Activated naive CD4-positive, alpha-beta T cell treated with anti-CD3 and anti-CD28 coated beads, Interleukin-2, amount 50 U/mL, for 24 hours (primary cell): ENCODE measurements at regions not wholly inside any gene's neighbourhood (a gene's known extent, or its start where the extent isn't known, plus 50 kb on each side); places are given as distances from the start of the nearest gene placed in this dataset.

Experiments
- H3K27ac Mint-ChIP-seq: one replicate; pipeline ENCODE4 v1.8.0; 2021; ENCODE audit warnings: mild to moderate bottlenecking, mixed read lengths
- H3K27me3 Mint-ChIP-seq: one replicate; pipeline ENCODE4 v1.8.0; 2021; ENCODE audit warnings: mixed read lengths
- H3K36me3 Mint-ChIP-seq: one replicate; pipeline ENCODE4 v1.8.0; 2021; ENCODE audit warnings: mixed read lengths
- H3K4me1 Mint-ChIP-seq: one replicate; pipeline ENCODE4 v1.8.0; 2021; ENCODE audit warnings: mixed read lengths
- H3K4me3 Mint-ChIP-seq: one replicate; pipeline ENCODE4 v1.8.0; 2021; ENCODE audit warnings: mild to moderate bottlenecking, mixed read lengths
- H3K9me3 Mint-ChIP-seq: one replicate; pipeline ENCODE4 v1.8.0; 2021; ENCODE audit warnings: mixed read lengths

GRCh38 chr20:40442181-40442963, 246.7 kb downstream of the MAFB start:
- Mint-ChIP-seq H3K4me1 (no peaks in the 10 kb centered on the region), H3K4me3 (no peak overlapping the region), H3K9me3 (no peaks in the 10 kb centered on the region), H3K27ac (no peak overlapping the region), H3K36me3 (no peaks in the 10 kb centered on the region), H3K27me3 (no peaks in the 10 kb centered on the region)

GRCh38 chr20:40441771-40442170, 247.3 kb downstream of the MAFB start:
- Mint-ChIP-seq H3K9me3 (no peaks in the 10 kb centered on the region), H3K27ac (no peak overlapping the region), H3K4me1 (no peaks in the 10 kb centered on the region), H3K27me3 (no peaks in the 10 kb centered on the region), H3K36me3 (no peaks in the 10 kb centered on the region), H3K4me3 (no peak overlapping the region)

- Mint-ChIP-seq H3K4me3 (no peak overlapping the region), H3K9me3 (no peaks in the 10 kb centered on the region), H3K4me1 (no peaks in the 10 kb centered on the region), H3K36me3 (no peaks in the 10 kb centered on the region), H3K27ac (no peak overlapping the region), H3K27me3 (no peaks in the 10 kb centered on the region)
Observed at GRCh38 chr20:40438161-40438830, 250.7 kb downstream of the MAFB start.

- H3K27ac Mint-ChIP-seq: no peak overlapping the region
- no peaks in the 10 kb centered on the region for H3K9me3 Mint-ChIP-seq
- no peak overlapping the region for H3K4me3 Mint-ChIP-seq
- H3K36me3 Mint-ChIP-seq: no peaks in the 10 kb centered on the region
- no peaks in the 10 kb centered on the region for H3K4me1 Mint-ChIP-seq
- H3K27me3 Mint-ChIP-seq: peaks cover 2% of the 10 kb centered on the region
Observed at GRCh38 chr20:40436011-40436410, 253.0 kb downstream of the MAFB start.

- Mint-ChIP-seq H3K9me3 (no peaks in the 10 kb centered on the region), H3K4me3 (no peak overlapping the region), H3K36me3 (peaks cover 2% of the 10 kb centered on the region), H3K4me1 (no peaks in the 10 kb centered on the region), H3K27ac (no peak overlapping the region), H3K27me3 (peaks cover 6% of the 10 kb centered on the region)
Observed at GRCh38 chr20:40435146-40435895, 253.7 kb downstream of the MAFB start.

- Mint-ChIP-seq H3K9me3 (no peaks in the 10 kb centered on the region), H3K4me3 (no peak overlapping the region), H3K27me3 (peaks cover 6% of the 10 kb centered on the region), H3K27ac (no peak overlapping the region), H3K4me1 (no peaks in the 10 kb centered on the region), H3K36me3 (peaks cover 2% of the 10 kb centered on the region)
Observed at GRCh38 chr20:40434122-40434521, 254.9 kb downstream of the MAFB start.

GRCh38 chr20:40433341-40433861, 255.6 kb downstream of the MAFB start:
- no peak overlapping the region for H3K27ac Mint-ChIP-seq
- no peak overlapping the region for H3K4me3 Mint-ChIP-seq
- H3K27me3 Mint-ChIP-seq: peaks cover 6% of the 10 kb centered on the region
- H3K4me1 Mint-ChIP-seq: no peaks in the 10 kb centered on the region
- H3K9me3 Mint-ChIP-seq: no peaks in the 10 kb centered on the region
- peaks cover 2% of the 10 kb centered on the region for H3K36me3 Mint-ChIP-seq

GRCh38 chr20:40431611-40432010, 257.4 kb downstream of the MAFB start:
- Mint-ChIP-seq H3K4me1 (no peaks in the 10 kb centered on the region), H3K9me3 (no peaks in the 10 kb centered on the region), H3K36me3 (peaks cover 2% of the 10 kb centered on the region), H3K4me3 (no peak overlapping the region), H3K27ac (no peak overlapping the region), H3K27me3 (peaks cover 6% of the 10 kb centered on the region)

- peaks cover 6% of the 10 kb centered on the region for H3K27me3 Mint-ChIP-seq
Observed at GRCh38 chr20:40431112-40431511, 257.9 kb downstream of the MAFB start.

GRCh38 chr20:40427026-40427425, 262.0 kb downstream of the MAFB start:
- Mint-ChIP-seq H3K4me1 (no peaks in the 10 kb centered on the region), H3K9me3 (no peaks in the 10 kb centered on the region), H3K27me3 (peaks cover 6% of the 10 kb centered on the region), H3K27ac (no peak overlapping the region), H3K4me3 (no peak overlapping the region), H3K36me3 (peaks cover 2% of the 10 kb centered on the region)

More at GRCh38 chr20:40431112-40431511, 257.9 kb downstream of the MAFB start:
- Mint-ChIP-seq H3K4me3 (no peak overlapping the region), H3K4me1 (no peaks in the 10 kb centered on the region), H3K36me3 (peaks cover 2% of the 10 kb centered on the region), H3K27ac (peak overlapping the region; percentile 38), H3K9me3 (no peaks in the 10 kb centered on the region)

- H3K4me3 Mint-ChIP-seq: no peak overlapping the region
- H3K4me1 Mint-ChIP-seq: no peaks in the 10 kb centered on the region
- H3K27ac Mint-ChIP-seq: no peak overlapping the region
- no peaks in the 10 kb centered on the region for H3K27me3 Mint-ChIP-seq
- H3K36me3 Mint-ChIP-seq: no peaks in the 10 kb centered on the region
- H3K9me3 Mint-ChIP-seq: no peaks in the 10 kb centered on the region
Observed at GRCh38 chr20:40424695-40425094, 264.3 kb downstream of the MAFB start.

GRCh38 chr20:40422656-40423055, 266.4 kb downstream of the MAFB start:
- Mint-ChIP-seq H3K4me1 (no peaks in the 10 kb centered on the region), H3K9me3 (no peaks in the 10 kb centered on the region), H3K4me3 (no peak overlapping the region), H3K27me3 (no peaks in the 10 kb centered on the region), H3K36me3 (no peaks in the 10 kb centered on the region), H3K27ac (no peak overlapping the region)

- Mint-ChIP-seq H3K27me3 (no peaks in the 10 kb centered on the region), H3K4me1 (no peaks in the 10 kb centered on the region), H3K36me3 (no peaks in the 10 kb centered on the region), H3K9me3 (peaks cover 7% of the 10 kb centered on the region), H3K4me3 (no peak overlapping the region), H3K27ac (no peak overlapping the region)
Observed at GRCh38 chr20:40416274-40416673, 272.8 kb downstream of the MAFB start.

GRCh38 chr20:40414843-40415615, 274.0 kb downstream of the MAFB start:
- peaks cover 7% of the 10 kb centered on the region for H3K9me3 Mint-ChIP-seq
- no peaks in the 10 kb centered on the region for H3K4me1 Mint-ChIP-seq
- no peak overlapping the region for H3K4me3 Mint-ChIP-seq
- H3K27me3 Mint-ChIP-seq: no peaks in the 10 kb centered on the region
- H3K27ac Mint-ChIP-seq: no peak overlapping the region
- no peaks in the 10 kb centered on the region for H3K36me3 Mint-ChIP-seq

- Mint-ChIP-seq H3K36me3 (no peaks in the 10 kb centered on the region), H3K4me1 (no peaks in the 10 kb centered on the region)
Observed at GRCh38 chr20:40410028-40410427, 279.0 kb downstream of the MAFB start.

More at GRCh38 chr20:40410028-40410427, 279.0 kb downstream of the MAFB start:
- Mint-ChIP-seq H3K27me3 (no peaks in the 10 kb centered on the region), H3K9me3 (no peaks in the 10 kb centered on the region), H3K4me3 (no peak overlapping the region), H3K27ac (no peak overlapping the region)
